Kasumi-1 (cell line): ENCODE measurements at regions not wholly inside any gene's neighbourhood (a gene's known extent, or its start where the extent isn't known, plus 50 kb on each side); places are given as distances from the start of the nearest gene placed in this dataset.

ENCODE experiments used
- DNase-seq, 2 experiments: peaks; one replicate each; lab custom pipeline; 2025; lab: John Stamatoyannopoulos, UW

- no peak for DNase-seq
Measured at GRCh38 chr2:120607506-120607905, 128.2 kb upstream of the GLI2 start.

- no peak for DNase-seq
Measured at GRCh38 chr2:120607996-120608395, 127.7 kb upstream of the GLI2 start.

GRCh38 chr2:120609826-120610395 lies 125.8 kb upstream of the GLI2 start:
- no peak for DNase-seq

GRCh38 chr2:120611016-120611415 lies 124.7 kb upstream of the GLI2 start:
- no peak for DNase-seq

GRCh38 chr2:120611961-120612360 lies 123.7 kb upstream of the GLI2 start:
- no peak for DNase-seq

- DNase-seq = no peak
Measured at GRCh38 chr2:120612471-120612870, 123.2 kb upstream of the GLI2 start.

GRCh38 chr2:120612931-120613330 lies 122.7 kb upstream of the GLI2 start:
- DNase-seq = no peak

GRCh38 chr2:120613742-120614571 lies 121.7 kb upstream of the GLI2 start:
- no peak for DNase-seq

GRCh38 chr2:120614901-120615300 lies 120.8 kb upstream of the GLI2 start:
- DNase-seq = no peak

GRCh38 chr2:120616261-120616660 lies 119.4 kb upstream of the GLI2 start:
- no peak for DNase-seq

GRCh38 chr2:120617055-120617454 lies 118.6 kb upstream of the GLI2 start:
- DNase-seq = no peak

- DNase-seq = no peak
Measured at GRCh38 chr2:120618830-120619229, 116.8 kb upstream of the GLI2 start.

- DNase-seq = no peak
Measured at GRCh38 chr2:120619579-120619978, 116.1 kb upstream of the GLI2 start.

- DNase-seq = no peak
Measured at GRCh38 chr2:120620025-120620793, 115.5 kb upstream of the GLI2 start.

GRCh38 chr2:120622159-120622869 lies 113.4 kb upstream of the GLI2 start:
- no peak for DNase-seq

- DNase-seq = no peak
Measured at GRCh38 chr2:120622886-120623753, 112.5 kb upstream of the GLI2 start.

GRCh38 chr2:120624061-120624737 lies 111.5 kb upstream of the GLI2 start:
- DNase-seq = no peak

GRCh38 chr2:120624738-120625446 lies 110.8 kb upstream of the GLI2 start:
- no peak for DNase-seq

GRCh38 chr2:120625865-120626560 lies 109.7 kb upstream of the GLI2 start:
- DNase-seq = no peak
